NCI-H146 (cell line): ENCODE measurements at regions not wholly inside any gene's neighbourhood (a gene's known extent, or its start where the extent isn't known, plus 50 kb on each side); places are given as distances from the start of the nearest gene placed in this dataset.

Source experiments
- DNase-seq: peaks from one replicate; lab custom pipeline; 2025; lab: John Stamatoyannopoulos, UW

- DNase-seq, result no peak
These were observed 269.2 kb downstream of the ALG10 start for GRCh38 chr12:34291426-34291901.

- DNase-seq, result no peak
These were observed 270.7 kb downstream of the ALG10 start for GRCh38 chr12:34292736-34293625.

GRCh38 chr12:34294137-34294536 lies 271.8 kb downstream of the ALG10 start:
- DNase-seq, result no peak

- no peak for DNase-seq
These were observed 272.5 kb downstream of the ALG10 start for GRCh38 chr12:34294671-34295365.

- DNase-seq, result no peak
These were observed 273.3 kb downstream of the ALG10 start for GRCh38 chr12:34295366-34296142.

- no peak for DNase-seq
These were observed 274.1 kb downstream of the ALG10 start for GRCh38 chr12:34296143-34297041.

- DNase-seq, result no peak
These were observed 275.0 kb downstream of the ALG10 start for GRCh38 chr12:34297126-34297789.

- DNase-seq, result no peak
These were observed 275.5 kb downstream of the ALG10 start for GRCh38 chr12:34297790-34298164.

- no peak for DNase-seq
These were observed 276.1 kb downstream of the ALG10 start for GRCh38 chr12:34298176-34298970.

GRCh38 chr12:34298971-34299801 lies 276.9 kb downstream of the ALG10 start:
- no peak for DNase-seq

GRCh38 chr12:34299802-34300193 lies 277.5 kb downstream of the ALG10 start:
- DNase-seq, result no peak

- no peak for DNase-seq
These were observed 278.3 kb downstream of the ALG10 start for GRCh38 chr12:34300376-34301250.

- no peak for DNase-seq
These were observed 279.2 kb downstream of the ALG10 start for GRCh38 chr12:34301251-34302130.

GRCh38 chr12:34302131-34302885 lies 280.0 kb downstream of the ALG10 start:
- no peak for DNase-seq

GRCh38 chr12:34303091-34303870 lies 281.0 kb downstream of the ALG10 start:
- no peak for DNase-seq

GRCh38 chr12:34304001-34304400 lies 281.7 kb downstream of the ALG10 start:
- DNase-seq, result no peak
